ENCODE measurements at regions not wholly inside any gene's neighbourhood (a gene's known extent, or its start where the extent isn't known, plus 50 kb on each side); places are given as distances from the start of the nearest gene placed in this dataset.

DNA sequence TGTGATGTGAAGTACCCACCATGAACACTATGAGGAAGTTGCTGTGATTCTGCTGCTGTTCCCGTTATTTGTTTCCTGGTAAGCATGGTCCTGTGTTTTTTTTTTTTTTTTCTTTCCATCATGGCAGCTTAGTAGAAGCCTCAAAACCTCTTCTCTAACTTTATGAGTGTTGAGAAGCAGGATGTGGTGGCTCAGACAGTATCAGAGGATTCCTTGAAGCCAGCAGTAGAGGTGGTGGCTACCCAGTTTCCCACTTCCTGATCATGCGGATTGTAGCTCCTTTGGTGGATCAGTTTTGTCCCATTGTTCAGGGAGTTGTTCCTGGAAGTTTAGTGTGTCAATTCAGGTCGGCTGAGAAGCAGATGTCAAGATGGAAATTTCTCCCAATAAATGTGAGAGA, 175.8 kb downstream of the ATP23 start:
- TF ChIP-seq, protein P1, sequence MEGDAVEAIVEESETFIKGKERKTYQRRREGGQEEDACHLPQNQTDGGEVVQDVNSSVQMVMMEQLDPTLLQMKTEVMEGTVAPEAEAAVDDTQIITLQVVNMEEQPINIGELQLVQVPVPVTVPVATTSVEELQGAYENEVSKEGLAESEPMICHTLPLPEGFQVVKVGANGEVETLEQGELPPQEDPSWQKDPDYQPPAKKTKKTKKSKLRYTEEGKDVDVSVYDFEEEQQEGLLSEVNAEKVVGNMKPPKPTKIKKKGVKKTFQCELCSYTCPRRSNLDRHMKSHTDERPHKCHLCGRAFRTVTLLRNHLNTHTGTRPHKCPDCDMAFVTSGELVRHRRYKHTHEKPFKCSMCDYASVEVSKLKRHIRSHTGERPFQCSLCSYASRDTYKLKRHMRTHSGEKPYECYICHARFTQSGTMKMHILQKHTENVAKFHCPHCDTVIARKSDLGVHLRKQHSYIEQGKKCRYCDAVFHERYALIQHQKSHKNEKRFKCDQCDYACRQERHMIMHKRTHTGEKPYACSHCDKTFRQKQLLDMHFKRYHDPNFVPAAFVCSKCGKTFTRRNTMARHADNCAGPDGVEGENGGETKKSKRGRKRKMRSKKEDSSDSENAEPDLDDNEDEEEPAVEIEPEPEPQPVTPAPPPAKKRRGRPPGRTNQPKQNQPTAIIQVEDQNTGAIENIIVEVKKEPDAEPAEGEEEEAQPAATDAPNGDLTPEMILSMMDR (IDR thresholded peaks at IDR 0.05; ENCODE audit: borderline replicate concordance, extremely low read depth, low read length, poor library complexity, severe bottlenecking) = no peak
- no peak for TF ChIP-seq EZH2 (IDR thresholded peaks at IDR 0.05; ENCODE audit: borderline replicate concordance, low read depth, low read length, severe bottlenecking)
